MM.1S (cell line): ENCODE measurements at regions not wholly inside any gene's neighbourhood (a gene's known extent, or its start where the extent isn't known, plus 50 kb on each side); places are given as distances from the start of the nearest gene placed in this dataset.

Experiments used
- EZH2 ChIP-seq: fragments of 300-600 bp; sonication (generic); optimal IDR thresholded peaks from 2 replicates; pipeline ENCODE3; 2017; ENCODE audit warnings: low read depth, mild to moderate bottlenecking, antibody characterized with exemption, low read length, mixed read lengths
- TF ChIP-seq, protein P1 (sequence below): fragments of 300-600 bp; sonication (generic); IDR thresholded peaks from 2 replicates; pipeline ENCODE4 v1.5.1; 2016; ENCODE audit warnings: antibody characterized with exemption, low read length, mixed read lengths

DNA sequence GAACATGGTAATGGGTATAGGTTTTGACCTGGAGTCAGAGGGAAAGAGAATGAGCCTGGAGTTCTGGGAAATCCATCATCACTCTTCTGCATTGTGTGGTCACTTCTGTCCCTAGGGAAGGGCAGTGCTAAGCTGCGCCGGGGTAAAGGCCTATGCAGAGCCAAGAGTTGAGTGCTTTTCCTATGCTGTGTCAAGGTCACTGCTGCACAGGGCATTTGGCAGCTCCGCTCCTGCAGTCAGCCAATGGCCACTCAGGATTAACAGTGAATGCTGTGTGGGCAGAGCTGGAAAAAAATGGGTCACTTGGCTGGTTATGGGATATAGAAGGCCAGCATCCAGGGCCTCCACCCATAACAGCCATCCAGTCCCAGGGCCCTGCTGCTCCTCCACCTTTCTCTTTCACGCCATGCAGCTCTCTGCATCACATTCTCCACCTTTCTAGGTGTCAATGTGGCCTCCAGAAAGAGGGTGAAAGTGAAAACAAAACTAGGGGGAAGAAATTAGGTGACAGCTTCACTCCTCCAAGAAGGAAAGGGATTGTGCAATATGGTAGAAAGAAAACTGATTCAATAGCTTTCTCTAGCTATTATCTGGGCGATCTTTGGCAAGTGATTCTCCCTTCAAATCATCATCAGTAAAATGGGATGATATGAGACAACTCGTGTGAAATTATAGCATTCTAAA is 279.3 kb upstream of the ANKRD55 start:
- TF ChIP-seq, protein P1, sequence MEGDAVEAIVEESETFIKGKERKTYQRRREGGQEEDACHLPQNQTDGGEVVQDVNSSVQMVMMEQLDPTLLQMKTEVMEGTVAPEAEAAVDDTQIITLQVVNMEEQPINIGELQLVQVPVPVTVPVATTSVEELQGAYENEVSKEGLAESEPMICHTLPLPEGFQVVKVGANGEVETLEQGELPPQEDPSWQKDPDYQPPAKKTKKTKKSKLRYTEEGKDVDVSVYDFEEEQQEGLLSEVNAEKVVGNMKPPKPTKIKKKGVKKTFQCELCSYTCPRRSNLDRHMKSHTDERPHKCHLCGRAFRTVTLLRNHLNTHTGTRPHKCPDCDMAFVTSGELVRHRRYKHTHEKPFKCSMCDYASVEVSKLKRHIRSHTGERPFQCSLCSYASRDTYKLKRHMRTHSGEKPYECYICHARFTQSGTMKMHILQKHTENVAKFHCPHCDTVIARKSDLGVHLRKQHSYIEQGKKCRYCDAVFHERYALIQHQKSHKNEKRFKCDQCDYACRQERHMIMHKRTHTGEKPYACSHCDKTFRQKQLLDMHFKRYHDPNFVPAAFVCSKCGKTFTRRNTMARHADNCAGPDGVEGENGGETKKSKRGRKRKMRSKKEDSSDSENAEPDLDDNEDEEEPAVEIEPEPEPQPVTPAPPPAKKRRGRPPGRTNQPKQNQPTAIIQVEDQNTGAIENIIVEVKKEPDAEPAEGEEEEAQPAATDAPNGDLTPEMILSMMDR, result no peak
- no peak for TF ChIP-seq EZH2
